ENCODE measurements at regions not wholly inside any gene's neighbourhood (a gene's known extent, or its start where the extent isn't known, plus 50 kb on each side); places are given as distances from the start of the nearest gene placed in this dataset.

- TF ChIP-seq POLR2AphosphoS5 (IDR thresholded peaks at IDR 0.05; ENCODE audit: low read depth, low read length) (no peak), MEF2A (IDR thresholded peaks at IDR 0.05; ENCODE audit: borderline replicate concordance, low read depth) (no peak), SMC3 (IDR thresholded peaks at IDR 0.05; ENCODE audit: low read depth, low read length) (no peak), RAD21 (IDR thresholded peaks at IDR 0.05; ENCODE audit: low read length) (no peak)
- TF ChIP-seq, protein P1, sequence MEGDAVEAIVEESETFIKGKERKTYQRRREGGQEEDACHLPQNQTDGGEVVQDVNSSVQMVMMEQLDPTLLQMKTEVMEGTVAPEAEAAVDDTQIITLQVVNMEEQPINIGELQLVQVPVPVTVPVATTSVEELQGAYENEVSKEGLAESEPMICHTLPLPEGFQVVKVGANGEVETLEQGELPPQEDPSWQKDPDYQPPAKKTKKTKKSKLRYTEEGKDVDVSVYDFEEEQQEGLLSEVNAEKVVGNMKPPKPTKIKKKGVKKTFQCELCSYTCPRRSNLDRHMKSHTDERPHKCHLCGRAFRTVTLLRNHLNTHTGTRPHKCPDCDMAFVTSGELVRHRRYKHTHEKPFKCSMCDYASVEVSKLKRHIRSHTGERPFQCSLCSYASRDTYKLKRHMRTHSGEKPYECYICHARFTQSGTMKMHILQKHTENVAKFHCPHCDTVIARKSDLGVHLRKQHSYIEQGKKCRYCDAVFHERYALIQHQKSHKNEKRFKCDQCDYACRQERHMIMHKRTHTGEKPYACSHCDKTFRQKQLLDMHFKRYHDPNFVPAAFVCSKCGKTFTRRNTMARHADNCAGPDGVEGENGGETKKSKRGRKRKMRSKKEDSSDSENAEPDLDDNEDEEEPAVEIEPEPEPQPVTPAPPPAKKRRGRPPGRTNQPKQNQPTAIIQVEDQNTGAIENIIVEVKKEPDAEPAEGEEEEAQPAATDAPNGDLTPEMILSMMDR (IDR thresholded peaks at IDR 0.05) = no peak
These were observed 101.6 kb upstream of the PLPP4 start for GRCh38 chr10:120355425-120355824.
